Lung (tissue), 9 donors: ENCODE measurements at regions not wholly inside any gene's neighbourhood (a gene's known extent, or its start where the extent isn't known, plus 50 kb on each side); places are given as distances from the start of the nearest gene placed in this dataset.
"Not testable (repeated sequence)": the region's sequence is repeated elsewhere in the genome, so short reads cannot be mapped to it uniquely, and the experiment has no call there.

ENCODE experiments used
- ATAC-seq: fragments of 200-7000 bp; cut with Tn5 transposase; one replicate; pipeline ENCODE4 v1.9.1; 2020; ENCODE audit warnings: moderate number of reproducible peaks; ENCODE audit not compliant: insufficient read depth, low FRiP score
- DNase-seq, 3 donors: peaks; one replicate each; pipeline ENCODE4 v3.0.0-alpha.2; 2013 to 2017
- H3K27ac ChIP-seq, 2 donors: one replicate each; pipeline ENCODE4 v1.5.1; 2013; ENCODE audit warnings: mild to moderate bottlenecking in 2 of 2, moderate library complexity in 2 of 2, control low read depth in 1 of 2, inconsistent platforms in 1 of 2, low read depth in 1 of 2, low read length in 1 of 2
- H3K27me3 ChIP-seq, 3 donors: one replicate each; pipeline ENCODE4 v1.5.1; 2013; ENCODE audit warnings: low read length in 2 of 3; ENCODE audit not compliant: control insufficient read depth in 3 of 3, insufficient read depth in 3 of 3
- H3K36me3 ChIP-seq, 4 donors: one replicate each; pipeline ENCODE4 v1.5.1; 2013; ENCODE audit warnings: low read length in 4 of 4, mild to moderate bottlenecking in 1 of 4, moderate library complexity in 1 of 4; ENCODE audit not compliant: control insufficient read depth in 4 of 4, insufficient read depth in 4 of 4
- H3K4me1 ChIP-seq, 5 donors: one replicate each; pipeline ENCODE4 v1.5.1; 2013; ENCODE audit warnings: low read length in 5 of 5, mild to moderate bottlenecking in 2 of 5, moderate library complexity in 1 of 5; ENCODE audit not compliant: control insufficient read depth in 5 of 5, insufficient read depth in 5 of 5
- H3K4me3 ChIP-seq: one replicate; pipeline ENCODE4 v1.5.1; 2013; ENCODE audit warnings: mild to moderate bottlenecking, control low read depth, moderate library complexity
- H3K9ac ChIP-seq, 2 donors: one replicate each; pipeline ENCODE4 v1.5.1; 2013; ENCODE audit warnings: low read length in 2 of 2, control low read depth in 1 of 2; ENCODE audit not compliant: insufficient read depth in 1 of 2
- H3K9me3 ChIP-seq, 4 donors: one replicate each; pipeline ENCODE4 v1.5.1; 2013; ENCODE audit warnings: low read length in 3 of 4, mild to moderate bottlenecking in 1 of 4, moderate library complexity in 1 of 4; ENCODE audit not compliant: control insufficient read depth in 4 of 4, insufficient read depth in 3 of 4
- WGBS, 2 donors: extraction: QIAGEN DNeasy Blood & Tissue Kit; methylation state at CpG; one replicate each; pipeline ENCODE4 v1.1.7; 2013; 5-methylcytosine and 5-hydroxymethylcytosine counted together
- donor health status: Bipolar disorder and iron deficiency.
- donor health status: healthy.
- donor health status: DM: yes; HTN: yes; CAD: no.

GRCh38 chr1:120608314-120609014 lies 115.3 kb upstream of the NBPF26 start:
- H3K27ac ChIP-seq, H3K4me1 ChIP-seq, DNase-seq, H3K36me3 ChIP-seq, H3K27me3 ChIP-seq, H3K4me3 ChIP-seq, H3K9ac ChIP-seq, H3K9me3 ChIP-seq: not testable (repeated sequence)
- no CpG with 5 or more reads among the region's 8 CpGs for WGBS, 2 donors
- ATAC-seq = peak; percentile 88

DNA sequence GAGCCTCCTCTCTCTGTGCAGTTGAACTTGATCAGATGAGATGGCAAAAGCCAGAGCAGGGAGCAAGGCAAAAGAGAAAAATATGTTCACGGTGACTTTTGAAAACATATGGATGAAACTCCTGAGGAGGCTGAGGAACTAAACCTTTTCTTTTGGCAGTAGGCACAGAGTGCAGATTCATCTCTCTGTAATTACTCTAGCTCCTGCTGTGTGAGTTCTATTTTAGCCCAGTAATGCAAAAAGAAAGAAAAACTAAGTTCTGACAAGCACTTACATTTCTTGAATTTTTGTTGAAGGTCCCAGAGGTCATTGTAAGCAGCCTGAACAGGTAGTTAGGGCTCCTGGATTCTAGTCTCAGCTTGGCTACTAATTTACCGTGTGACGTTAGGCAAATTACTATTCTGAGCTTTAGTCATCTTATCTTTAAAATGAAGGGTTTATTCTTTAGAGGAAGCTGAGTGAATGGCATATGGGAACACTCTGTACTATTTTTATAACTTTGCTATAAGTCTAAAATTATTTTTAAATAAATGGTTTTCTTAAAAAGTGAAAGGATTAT lies 114.7 kb upstream of the NBPF26 start:
- not testable (repeated sequence) for H3K36me3 ChIP-seq, DNase-seq, H3K27ac ChIP-seq, H3K4me3 ChIP-seq, H3K27me3 ChIP-seq, H3K9ac ChIP-seq, H3K9me3 ChIP-seq, H3K4me1 ChIP-seq
- no CpG with 5 or more reads among the region's 3 CpGs for WGBS, 2 donors
- peak; percentile 9 for ATAC-seq

- not testable (repeated sequence) for ATAC-seq, H3K27me3 ChIP-seq, DNase-seq
Measured at GRCh38 chr1:120609834-120610233, 113.9 kb upstream of the NBPF26 start.

DNA sequence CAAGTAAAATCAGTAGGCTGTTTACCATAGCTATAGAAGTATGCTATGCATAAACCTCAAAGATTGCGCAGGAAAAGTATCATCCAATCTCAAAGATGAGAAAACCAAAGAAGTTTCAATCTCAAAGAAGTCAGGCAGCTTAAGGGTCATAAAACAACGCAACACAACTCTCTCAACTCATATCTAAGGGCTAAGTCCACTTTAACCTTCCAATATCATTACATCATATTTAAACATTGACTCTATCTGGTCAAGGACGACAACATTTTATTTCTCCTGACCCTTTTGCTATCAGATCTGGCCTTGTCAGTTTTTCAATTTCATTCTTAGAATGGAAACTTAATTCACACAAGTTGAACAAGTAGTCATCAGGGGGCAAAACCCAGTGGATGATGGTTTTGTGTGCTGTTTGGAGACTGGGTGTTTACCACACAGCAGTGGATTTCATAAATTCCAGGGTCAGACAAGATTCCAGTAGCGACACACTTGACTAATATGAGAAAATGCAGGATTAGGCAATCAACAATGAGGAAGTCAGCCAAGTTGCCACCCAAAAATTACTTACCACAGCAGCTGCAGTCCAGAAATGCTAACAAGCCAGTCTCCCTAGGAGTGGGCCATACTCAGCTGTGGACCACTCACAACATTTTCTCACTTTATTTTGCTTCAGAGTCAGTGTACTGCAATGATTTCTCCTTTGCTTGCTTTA lies 108.7 kb upstream of the NBPF26 start:
- not testable (repeated sequence) for H3K9ac ChIP-seq, H3K27me3 ChIP-seq, H3K36me3 ChIP-seq, DNase-seq, H3K4me3 ChIP-seq, H3K4me1 ChIP-seq, H3K9me3 ChIP-seq, H3K27ac ChIP-seq
- ATAC-seq = peak; percentile 54
- no CpG with 5 or more reads among the region's 4 CpGs for WGBS, 2 donors

More at GRCh38 chr1:120609834-120610233, 113.9 kb upstream of the NBPF26 start:
- not testable (repeated sequence) for H3K36me3 ChIP-seq, H3K9ac ChIP-seq, H3K9me3 ChIP-seq, H3K27ac ChIP-seq, H3K4me3 ChIP-seq, H3K4me1 ChIP-seq
- no CpG with 5 or more reads among the region's 6 CpGs for WGBS, 2 donors

GRCh38 chr1:120617493-120617892 lies 106.3 kb upstream of the NBPF26 start:
- WGBS, 2 donors = no CpG with 5 or more reads among the region's 3 CpGs
- H3K9ac ChIP-seq, H3K27ac ChIP-seq, H3K4me3 ChIP-seq, H3K4me1 ChIP-seq, DNase-seq, ATAC-seq, H3K36me3 ChIP-seq, H3K9me3 ChIP-seq, H3K27me3 ChIP-seq: not testable (repeated sequence)

- not testable (repeated sequence) for H3K4me3 ChIP-seq, H3K36me3 ChIP-seq, DNase-seq, H3K27ac ChIP-seq, H3K27me3 ChIP-seq, H3K4me1 ChIP-seq, H3K9me3 ChIP-seq, ATAC-seq, H3K9ac ChIP-seq
- no CpG with 5 or more reads among the region's 25 CpGs for WGBS, 2 donors
Measured at GRCh38 chr1:120619867-120620692, 103.7 kb upstream of the NBPF26 start.

DNA sequence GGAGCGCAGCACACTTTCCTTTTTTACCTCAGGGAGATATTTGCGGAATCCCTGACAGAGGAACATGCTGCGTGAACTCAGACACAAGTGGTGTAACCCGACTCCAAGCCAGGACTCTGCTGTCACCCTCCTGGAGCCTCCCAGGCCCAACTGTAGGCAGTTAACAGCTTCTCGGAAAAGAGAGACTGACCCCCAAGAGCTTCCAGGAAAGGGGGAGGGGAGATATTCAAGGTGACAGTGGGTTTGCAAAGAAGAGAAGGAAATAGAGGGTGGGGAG lies 103.1 kb upstream of the NBPF26 start:
- H3K9me3 ChIP-seq, H3K27ac ChIP-seq, H3K36me3 ChIP-seq, ATAC-seq, H3K4me3 ChIP-seq, H3K9ac ChIP-seq, DNase-seq, H3K4me1 ChIP-seq, H3K27me3 ChIP-seq: not testable (repeated sequence)
- WGBS, 2 donors = no CpG with 5 or more reads among the region's 5 CpGs

GRCh38 chr1:120621278-120621677 lies 102.5 kb upstream of the NBPF26 start:
- H3K27ac ChIP-seq, H3K27me3 ChIP-seq, H3K9me3 ChIP-seq, ATAC-seq, DNase-seq, H3K4me1 ChIP-seq, H3K36me3 ChIP-seq, H3K4me3 ChIP-seq, H3K9ac ChIP-seq: not testable (repeated sequence)
- no CpG with 5 or more reads among the region's 5 CpGs for WGBS, 2 donors
